Smooth muscle cell (in vitro differentiated cells): ENCODE measurements at regions not wholly inside any gene's neighbourhood (a gene's known extent, or its start where the extent isn't known, plus 50 kb on each side); places are given as distances from the start of the nearest gene placed in this dataset.

Experiments used
- DNase-seq: peaks from one replicate; lab custom pipeline; 2025; ENCODE audit not compliant: unreplicated experiment; lab: John Stamatoyannopoulos, UW
- H2AFZ ChIP-seq: fragments of 200-600 bp; sonication (generic); 2 replicates; pipeline ENCODE4 v1.6.0; 2016; ENCODE audit warnings: antibody characterized with exemption, low read depth, mild to moderate bottlenecking
- H3F3A ChIP-seq: fragments of 200-600 bp; sonication (generic); 2 replicates; pipeline ENCODE4 v1.6.0; 2017; ENCODE audit warnings: antibody characterized with exemption, low read depth
- H3K27ac ChIP-seq: fragments of 200-600 bp; sonication (generic); 2 replicates; pipeline ENCODE4 v1.5.1; 2016; ENCODE audit warnings: low read depth, mild to moderate bottlenecking
- H3K27me3 ChIP-seq: fragments of 200-600 bp; sonication (generic); 2 replicates; pipeline ENCODE4 v1.6.1; 2016; ENCODE audit warnings: low read depth, mild to moderate bottlenecking
- H3K36me3 ChIP-seq: fragments of 200-600 bp; sonication (generic); 2 replicates; pipeline ENCODE4 v1.5.1; 2016; ENCODE audit warnings: low read depth
- H3K4me1 ChIP-seq: fragments of 200-600 bp; sonication (generic); 2 replicates; pipeline ENCODE4 v1.5.1; 2016; ENCODE audit warnings: low read depth
- H3K4me2 ChIP-seq: fragments of 200-600 bp; sonication (generic); 2 replicates; pipeline ENCODE4 v1.6.0; 2016; ENCODE audit warnings: mild to moderate bottlenecking
- H3K4me3 ChIP-seq: fragments of 200-600 bp; sonication (generic); 2 replicates; pipeline ENCODE4 v1.5.1; 2016; ENCODE audit warnings: mild to moderate bottlenecking
- H3K79me2 ChIP-seq: fragments of 200-600 bp; sonication (generic); 2 replicates; pipeline ENCODE4 v1.6.0; 2016; ENCODE audit warnings: low read depth, mild to moderate bottlenecking
- H3K9ac ChIP-seq: fragments of 200-600 bp; sonication (generic); 2 replicates; pipeline ENCODE4 v1.6.0; 2016; ENCODE audit warnings: low read depth
- H3K9me3 ChIP-seq: fragments of 200-600 bp; sonication (generic); replicated peaks from 2 replicates; pipeline ENCODE4 v1.5.1; 2016; ENCODE audit warnings: low read depth
- H4K20me1 ChIP-seq: fragments of 200-600 bp; sonication (generic); 2 replicates; pipeline ENCODE4 v1.6.0; 2016; ENCODE audit warnings: low read depth
- CTCF ChIP-seq: fragments of 200-600 bp; sonication (generic); IDR thresholded peaks from 2 replicates; pipeline ENCODE4 v1.5.1; 2017; ENCODE audit warnings: borderline replicate concordance, mild to moderate bottlenecking, antibody characterized with exemption; ENCODE audit not compliant: insufficient read depth, poor library complexity, severe bottlenecking
- WGBS: methylation state at CpG from one replicate; pipeline ENCODE4 v1.1.7; 2016; ENCODE audit warnings: low lambda C conversion rate; 5-methylcytosine and 5-hydroxymethylcytosine counted together

GRCh38 chr5:108636135-108636853, 111.4 kb upstream of the FER start:
- Histone ChIP-seq H3K27me3 (no peaks in the 10 kb centered on the region), H3K79me2 (no peaks in the 10 kb centered on the region), H3K4me3 (no peak overlapping the region), H4K20me1 (no peaks in the 10 kb centered on the region), H3K9ac (peak overlapping the region; percentile 8), H3F3A (peaks cover 20% of the 10 kb centered on the region), H2AFZ (peak overlapping the region; percentile 81), H3K27ac (peak overlapping the region; percentile 83), H3K4me1 (peaks cover 19% of the 10 kb centered on the region), H3K36me3 (no peaks in the 10 kb centered on the region), H3K4me2 (peak overlapping the region; percentile 31), H3K9me3 (no peaks in the 10 kb centered on the region)
- WGBS, result 73% methylated on average over 3 of the region's 3 CpGs
- DNase-seq, result no peak
- TF ChIP-seq CTCF, result no peak

GRCh38 chr5:108634617-108635288, 112.9 kb upstream of the FER start:
- Histone ChIP-seq H3K4me3 (no peak overlapping the region), H3K79me2 (no peaks in the 10 kb centered on the region), H3F3A (peaks cover 12% of the 10 kb centered on the region), H4K20me1 (no peaks in the 10 kb centered on the region), H3K4me1 (peaks cover 13% of the 10 kb centered on the region), H3K9ac (no peak overlapping the region), H2AFZ (no peak overlapping the region), H3K27ac (peak overlapping the region; percentile 80), H3K4me2 (peak overlapping the region; percentile 45), H3K36me3 (no peaks in the 10 kb centered on the region), H3K27me3 (no peaks in the 10 kb centered on the region), H3K9me3 (no peaks in the 10 kb centered on the region)
- DNase-seq, result no peak
- no peak for TF ChIP-seq CTCF
- 67% methylated on average over 1 of the region's 1 CpG for WGBS

- no peaks in the 10 kb centered on the region for H3K9me3 ChIP-seq
- peak overlapping the region; percentile 26 for H3K4me2 ChIP-seq
- H4K20me1 ChIP-seq, result no peaks in the 10 kb centered on the region
- no peak for TF ChIP-seq CTCF
- peaks cover 12% of the 10 kb centered on the region for H3F3A ChIP-seq
- no peaks in the 10 kb centered on the region for H3K79me2 ChIP-seq
- H2AFZ ChIP-seq, result no peak overlapping the region
- no peaks in the 10 kb centered on the region for H3K27me3 ChIP-seq
- H3K9ac ChIP-seq, result no peak overlapping the region
- H3K27ac ChIP-seq, result peak overlapping the region; percentile 80
- no peaks in the 10 kb centered on the region for H3K36me3 ChIP-seq
- no peak for DNase-seq
- peaks cover 9% of the 10 kb centered on the region for H3K4me1 ChIP-seq
- no peak overlapping the region for H3K4me3 ChIP-seq
Observed at GRCh38 chr5:108634010-108634616, 113.6 kb upstream of the FER start.
